ENCODE measurements at regions not wholly inside any gene's neighbourhood (a gene's known extent, or its start where the extent isn't known, plus 50 kb on each side); places are given as distances from the start of the nearest gene placed in this dataset.

GRCh38 chr3:159150180-159150579 lies 348.3 kb downstream of the MFSD1 start:
- no peak overlapping the region for H3K4me3 ChIP-seq (ENCODE audit: low read depth, low read length)
- peaks cover 4% of the 10 kb centered on the region for H3K27me3 Mint-ChIP-seq (ENCODE audit: insufficient read depth, unreplicated experiment)
- no peak for TF ChIP-seq CTCF (IDR thresholded peaks at IDR 0.05; ENCODE audit: insufficient read depth in 1 of 2, low read depth in 1 of 2, low read length in 1 of 2, severe bottlenecking in 1 of 2, unreplicated experiment in 1 of 2)
- no peaks in the 10 kb centered on the region for H3K9me3 ChIP-seq
- no TSS peak for BruUV-seq (replicated peaks)
- H3K27ac Mint-ChIP-seq (ENCODE audit: unreplicated experiment) = no peak overlapping the region
- H3K4me1 Mint-ChIP-seq (ENCODE audit: low read depth, unreplicated experiment) = no peaks in the 10 kb centered on the region
- intact Hi-C loops (cut with micrococcal nuclease; ENCODE audit: unreplicated experiment) = no loop called here
- no peaks in the 10 kb centered on the region for H3K36me3 Mint-ChIP-seq (ENCODE audit: insufficient read depth, unreplicated experiment)
- H3K9me3 Mint-ChIP-seq (ENCODE audit: unreplicated experiment) = no peaks in the 10 kb centered on the region
- H3K4me1 ChIP-seq = no peaks in the 10 kb centered on the region
- H3K4me3 Mint-ChIP-seq (ENCODE audit: unreplicated experiment) = no peak overlapping the region
- no peaks in the 10 kb centered on the region for H3K36me3 ChIP-seq (ENCODE audit: control insufficient read depth, insufficient read depth, low read length)
- ChIA-PET POLR2A (no interaction called here), CTCF (no interaction called here)
- no peaks in the 10 kb centered on the region for H3K27me3 ChIP-seq (replicated peaks; ENCODE audit: control insufficient read depth, insufficient read depth, low read length)
- DNase-seq = no peak

GRCh38 chr3:159151130-159151529 lies 349.3 kb downstream of the MFSD1 start:
- no peak overlapping the region for H3K27ac Mint-ChIP-seq (ENCODE audit: unreplicated experiment)
- POLR2A ChIA-PET = no interaction called here

GRCh38 chr3:159157275-159157674 lies 355.4 kb downstream of the MFSD1 start:
- intact Hi-C loops (cut with micrococcal nuclease; ENCODE audit: unreplicated experiment) = no loop called here
- H3K27me3 Mint-ChIP-seq (ENCODE audit: insufficient read depth, unreplicated experiment) = peaks cover 3% of the 10 kb centered on the region
- Histone ChIP-seq H3K4me1 (no peaks in the 10 kb centered on the region), H3K4me3 (ENCODE audit: low read depth, low read length) (no peak overlapping the region), H3K36me3 (ENCODE audit: control insufficient read depth, insufficient read depth, low read length) (no peaks in the 10 kb centered on the region), H3K9me3 (no peaks in the 10 kb centered on the region), H3K27me3 (replicated peaks; ENCODE audit: control insufficient read depth, insufficient read depth, low read length) (no peaks in the 10 kb centered on the region; the same call in 1 of the 2 replicates)
- DNase-seq = no peak
- CTCF ChIA-PET = no interaction called here
- no peaks in the 10 kb centered on the region for H3K9me3 Mint-ChIP-seq (ENCODE audit: unreplicated experiment)
- no peaks in the 10 kb centered on the region for H3K4me1 Mint-ChIP-seq (ENCODE audit: low read depth, unreplicated experiment)
- H3K4me3 Mint-ChIP-seq (ENCODE audit: unreplicated experiment) = no peak overlapping the region
- no peak for TF ChIP-seq CTCF (IDR thresholded peaks at IDR 0.05; ENCODE audit: insufficient read depth in 1 of 2, low read depth in 1 of 2, low read length in 1 of 2, severe bottlenecking in 1 of 2, unreplicated experiment in 1 of 2)
- H3K27ac Mint-ChIP-seq (ENCODE audit: unreplicated experiment) = no peak overlapping the region
- POLR2A ChIA-PET = no interaction called here
- BruUV-seq (replicated peaks) = no TSS peak
- no peaks in the 10 kb centered on the region for H3K36me3 Mint-ChIP-seq (ENCODE audit: insufficient read depth, unreplicated experiment)

More at GRCh38 chr3:159151130-159151529, 349.3 kb downstream of the MFSD1 start:
- intact Hi-C loops (cut with micrococcal nuclease; ENCODE audit: unreplicated experiment) = no loop called here
- no peak overlapping the region for H3K4me3 Mint-ChIP-seq (ENCODE audit: unreplicated experiment)
- no TSS peak for BruUV-seq (replicated peaks)
- H3K27me3 ChIP-seq (replicated peaks; ENCODE audit: control insufficient read depth, insufficient read depth, low read length) = no peaks in the 10 kb centered on the region; the same call in 1 of the 2 replicates
- no peaks in the 10 kb centered on the region for H3K4me1 ChIP-seq
- H3K4me1 Mint-ChIP-seq (ENCODE audit: low read depth, unreplicated experiment) = no peaks in the 10 kb centered on the region
- no peaks in the 10 kb centered on the region for H3K9me3 ChIP-seq
- no peak for TF ChIP-seq CTCF (IDR thresholded peaks at IDR 0.05; ENCODE audit: insufficient read depth in 1 of 2, low read depth in 1 of 2, low read length in 1 of 2, severe bottlenecking in 1 of 2, unreplicated experiment in 1 of 2)
- no peaks in the 10 kb centered on the region for H3K9me3 Mint-ChIP-seq (ENCODE audit: unreplicated experiment)
- CTCF ChIA-PET = no interaction called here
- no peaks in the 10 kb centered on the region for H3K36me3 Mint-ChIP-seq (ENCODE audit: insufficient read depth, unreplicated experiment)
- H3K27me3 Mint-ChIP-seq (ENCODE audit: insufficient read depth, unreplicated experiment) = peaks cover 4% of the 10 kb centered on the region
- H3K36me3 ChIP-seq (ENCODE audit: control insufficient read depth, insufficient read depth, low read length) = no peaks in the 10 kb centered on the region
- DNase-seq = no peak
- no peak overlapping the region for H3K4me3 ChIP-seq (ENCODE audit: low read depth, low read length)
